GM19468 (cell line): ENCODE measurements at regions not wholly inside any gene's neighbourhood (a gene's known extent, or its start where the extent isn't known, plus 50 kb on each side); places are given as distances from the start of the nearest gene placed in this dataset.

Experiments
- ATAC-seq: cut with Tn5 transposase; IDR thresholded peaks from one replicate; pipeline ENCODE4 v1.9.1; 2021; ENCODE audit warnings: mild to moderate bottlenecking, moderate library complexity, moderate number of reproducible peaks; ENCODE audit not compliant: unreplicated experiment; ENCODE audit errors: extremely low read depth

GRCh38 chr2:196307775-196308305, 136.5 kb upstream of the STK17B start:
- no peak for ATAC-seq

DNA sequence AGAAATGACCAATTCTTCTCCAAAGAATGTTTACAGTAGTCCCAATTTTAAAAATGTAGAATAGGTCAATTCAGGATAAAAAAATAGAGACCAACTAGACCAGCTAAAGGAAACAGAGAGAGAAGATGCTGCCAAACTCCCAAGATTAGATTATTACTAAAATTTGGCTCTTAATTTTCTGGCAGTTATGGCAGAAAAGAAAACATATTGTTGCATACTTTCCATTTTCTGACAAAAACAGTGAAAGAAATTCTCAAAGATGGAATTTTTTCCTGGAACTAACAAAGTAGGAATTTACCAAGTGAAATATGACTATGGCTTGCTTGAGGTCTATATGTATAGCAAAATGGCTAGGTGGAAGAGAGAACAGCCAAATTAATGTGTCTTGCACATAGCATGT, 138.3 kb upstream of the STK17B start:
- ATAC-seq = no peak

DNA sequence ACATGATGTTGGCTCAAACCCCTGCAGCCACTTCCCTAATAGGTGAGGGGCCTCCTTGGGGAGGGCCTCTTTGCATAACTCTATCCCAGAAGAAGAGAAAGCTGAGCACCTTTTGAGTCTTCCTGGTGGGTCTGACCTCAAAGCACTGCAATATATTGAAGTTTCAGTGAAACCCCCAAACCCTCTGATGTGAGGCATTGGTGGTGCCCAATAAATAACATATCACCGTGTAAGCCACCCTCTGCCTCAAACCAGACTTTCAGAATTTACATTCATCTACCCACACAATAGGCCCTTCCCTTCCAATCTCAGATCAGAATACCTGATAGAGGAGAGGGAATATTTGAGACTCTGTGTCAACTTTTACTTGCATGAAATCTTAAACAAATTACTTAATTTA, 142.8 kb upstream of the STK17B start:
- ATAC-seq = no peak

DNA sequence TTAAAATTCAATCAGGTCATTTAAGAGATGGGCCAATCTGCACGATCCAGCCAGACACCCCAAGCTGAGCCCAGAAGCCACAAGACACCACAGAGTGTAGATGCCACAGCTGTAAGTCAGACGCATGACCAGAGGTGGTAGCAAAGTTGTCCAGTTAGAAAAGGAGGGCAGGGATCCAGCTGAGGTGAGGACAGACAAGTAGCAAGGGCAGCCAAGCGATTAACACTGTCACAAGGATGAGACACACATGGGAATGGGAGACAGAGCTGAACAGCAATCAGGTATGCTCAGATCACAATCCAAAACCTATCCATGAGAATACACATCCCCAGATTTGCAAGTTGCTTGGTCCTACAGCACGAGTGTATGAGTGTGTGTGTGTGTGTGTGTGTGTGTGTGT, 143.4 kb upstream of the STK17B start:
- no peak for ATAC-seq

DNA sequence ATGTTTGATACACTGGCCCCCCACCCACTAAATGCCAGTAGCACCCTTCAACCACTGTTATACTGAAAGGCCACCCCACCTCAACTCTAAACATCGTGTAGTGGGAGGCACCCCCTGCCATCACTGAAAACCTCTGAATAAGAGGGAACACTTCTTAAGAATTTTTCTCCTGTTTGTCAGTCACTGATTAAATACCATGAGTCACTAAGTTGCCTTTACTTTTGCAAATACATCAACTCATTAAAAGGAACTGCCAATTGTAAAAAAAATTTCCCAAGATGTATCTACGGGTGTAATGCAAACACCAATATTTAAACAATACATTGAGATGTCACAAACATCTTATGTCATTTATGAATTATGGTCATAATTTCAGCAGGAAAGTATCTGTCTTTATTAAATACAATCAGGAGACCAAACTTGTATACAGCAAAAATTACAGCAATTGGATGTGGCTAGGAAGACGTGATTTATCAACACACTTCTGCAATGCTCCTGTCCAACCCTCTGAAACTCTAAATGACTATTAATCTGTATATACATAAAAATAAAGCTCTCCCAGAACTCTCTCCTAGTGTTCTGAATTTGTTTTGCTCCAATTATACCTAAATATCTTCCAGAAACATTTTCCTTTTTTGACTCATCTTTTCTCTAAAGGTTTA, 144.1 kb upstream of the STK17B start:
- no peak for ATAC-seq

- no peak for ATAC-seq
Observed at GRCh38 chr2:196316050-196316430, 144.7 kb upstream of the STK17B start.

GRCh38 chr2:196318517-196319377, 147.4 kb upstream of the STK17B start:
- no peak for ATAC-seq

- no peak for ATAC-seq
Observed at GRCh38 chr2:196322973-196323810, 151.8 kb upstream of the STK17B start.

DNA sequence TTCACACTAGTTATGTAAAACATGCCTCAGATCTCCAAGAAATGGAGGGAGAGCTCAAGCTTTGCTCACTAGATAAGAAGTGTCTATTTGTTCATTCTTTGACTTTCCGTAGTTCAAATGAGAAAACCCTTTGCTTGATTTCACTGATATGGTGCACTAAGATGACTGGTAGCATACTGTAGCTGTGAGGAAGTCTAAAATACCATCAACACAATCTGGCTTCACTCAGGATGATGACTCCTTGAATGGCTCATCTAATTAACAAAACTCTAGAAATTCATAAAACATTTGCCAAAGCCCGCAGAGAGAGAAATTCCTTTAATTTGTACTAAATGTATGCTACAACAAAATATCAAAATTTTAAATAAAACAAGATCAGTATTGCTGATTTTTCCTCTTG, 152.8 kb upstream of the STK17B start:
- ATAC-seq = no peak

- ATAC-seq = no peak
Observed at GRCh38 chr2:196328088-196328680, 156.8 kb upstream of the STK17B start.

- ATAC-seq = no peak
Observed at GRCh38 chr2:196329959-196330358, 158.6 kb upstream of the STK17B start.

DNA sequence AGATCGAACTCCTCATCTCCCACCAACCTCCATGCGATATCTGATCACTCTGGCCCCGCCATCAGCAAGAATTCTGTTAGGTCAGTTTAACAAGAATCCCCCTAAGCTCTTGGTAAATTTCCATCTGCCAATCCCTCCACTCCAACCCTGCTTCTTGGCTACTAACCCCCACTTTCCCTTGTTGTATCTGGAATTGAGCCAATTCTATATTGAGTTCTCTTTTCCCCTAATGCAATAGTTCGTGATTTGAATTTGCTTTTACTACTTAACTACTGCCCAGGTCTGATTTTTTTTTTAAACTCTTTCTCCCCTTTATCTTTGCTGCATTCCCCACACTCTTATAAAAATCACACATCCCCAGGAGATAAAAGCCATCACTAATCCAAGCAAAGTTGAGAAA, 159.3 kb upstream of the STK17B start:
- ATAC-seq = no peak

- no peak for ATAC-seq
Observed at GRCh38 chr2:196331143-196331542, 159.8 kb upstream of the STK17B start.

- ATAC-seq = no peak
Observed at GRCh38 chr2:196331851-196332250, 160.5 kb upstream of the STK17B start.

DNA sequence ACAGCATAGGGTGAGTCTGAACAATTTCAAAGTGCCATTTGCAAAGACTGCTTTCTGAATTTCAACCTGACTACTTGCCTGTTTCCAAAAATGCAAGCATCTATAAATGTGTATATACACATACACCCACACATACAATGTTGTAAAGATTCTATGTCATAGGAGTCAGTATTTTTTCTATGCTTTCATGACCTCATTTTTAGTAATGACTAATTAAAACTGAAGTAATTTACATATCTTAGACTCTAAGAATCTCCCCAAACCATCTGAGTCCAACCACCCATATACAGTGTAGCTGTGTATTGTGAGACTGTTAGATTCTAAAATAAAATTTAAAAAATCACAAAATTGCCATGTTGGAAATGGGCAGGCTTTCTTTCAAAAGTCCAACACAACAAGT, 162.0 kb upstream of the STK17B start:
- no peak for ATAC-seq

DNA sequence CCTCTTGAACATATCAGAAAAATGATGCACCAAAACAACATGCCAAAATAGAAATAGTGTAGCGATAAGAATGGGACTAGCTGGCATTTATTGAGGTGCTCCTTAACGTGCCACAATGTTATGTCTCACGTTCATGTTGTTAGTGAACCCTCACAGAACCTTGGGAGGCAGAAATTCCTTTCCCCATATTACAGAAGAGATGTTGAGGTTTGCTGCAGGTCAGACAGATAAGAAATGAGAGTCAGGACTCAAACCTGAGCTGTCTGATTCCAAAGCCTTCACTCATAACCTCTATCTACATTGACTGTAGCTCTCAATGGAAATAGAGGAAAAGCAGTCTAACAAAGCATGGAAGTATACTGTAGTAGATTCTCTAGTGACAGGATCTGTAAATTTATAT, 163.3 kb upstream of the STK17B start:
- no peak for ATAC-seq

DNA sequence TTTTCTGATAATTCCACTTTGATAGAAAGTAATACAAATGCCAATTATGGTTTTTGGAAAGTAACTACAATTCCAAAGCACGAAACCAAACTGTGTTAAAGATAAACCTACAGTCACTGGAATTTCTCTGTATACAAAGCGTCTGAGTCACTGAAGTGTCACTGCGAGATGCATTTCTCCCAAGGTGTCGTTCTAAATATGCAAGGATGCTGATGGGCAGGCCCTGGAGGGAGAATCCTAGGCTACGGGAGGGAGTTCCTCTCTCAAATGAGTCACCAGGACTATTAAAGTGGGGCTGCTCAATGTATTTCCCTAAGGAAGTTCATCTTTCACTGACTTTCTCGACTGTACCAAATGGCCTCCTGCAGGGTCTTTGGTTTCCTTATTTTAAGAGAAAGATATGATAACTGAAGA, 163.8 kb upstream of the STK17B start:
- no peak for ATAC-seq

DNA sequence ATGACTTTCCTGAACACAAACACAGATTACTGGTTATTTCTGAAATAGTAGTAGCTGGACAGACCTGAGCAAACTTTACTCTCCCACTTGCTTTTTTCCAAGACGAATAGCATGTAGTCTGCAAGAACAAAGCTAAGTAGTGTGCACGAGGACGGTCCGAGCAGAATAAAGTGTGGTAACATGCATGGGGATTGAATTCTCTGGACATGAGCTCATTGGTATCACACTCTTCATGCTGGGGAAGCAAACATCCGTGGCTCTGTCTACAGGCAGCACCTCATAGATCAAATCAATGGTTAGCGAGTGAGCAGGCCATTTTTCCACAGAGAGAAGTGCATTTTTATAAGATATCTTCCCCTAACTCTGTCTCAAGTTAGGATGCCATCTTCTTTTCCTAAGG, 164.8 kb upstream of the STK17B start:
- ATAC-seq = no peak

DNA sequence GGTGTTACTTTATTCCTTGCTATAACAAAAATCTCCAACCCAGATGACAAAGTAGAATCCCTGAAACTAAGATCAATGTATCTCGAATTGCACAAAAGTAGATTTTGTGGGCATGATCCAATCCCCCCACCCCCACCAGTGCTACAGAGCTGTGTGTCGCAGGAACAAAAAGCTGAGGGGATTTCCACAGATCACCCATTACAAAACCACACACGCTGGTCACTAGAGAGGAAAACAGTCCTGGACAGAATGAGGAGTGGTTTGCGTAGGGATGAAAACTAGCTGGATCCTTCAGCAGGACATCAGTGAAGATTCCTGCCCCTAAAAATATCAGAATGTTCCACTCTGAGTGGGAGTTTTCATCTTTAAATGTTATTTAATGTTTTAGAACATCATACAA, 165.3 kb upstream of the STK17B start:
- no peak for ATAC-seq

DNA sequence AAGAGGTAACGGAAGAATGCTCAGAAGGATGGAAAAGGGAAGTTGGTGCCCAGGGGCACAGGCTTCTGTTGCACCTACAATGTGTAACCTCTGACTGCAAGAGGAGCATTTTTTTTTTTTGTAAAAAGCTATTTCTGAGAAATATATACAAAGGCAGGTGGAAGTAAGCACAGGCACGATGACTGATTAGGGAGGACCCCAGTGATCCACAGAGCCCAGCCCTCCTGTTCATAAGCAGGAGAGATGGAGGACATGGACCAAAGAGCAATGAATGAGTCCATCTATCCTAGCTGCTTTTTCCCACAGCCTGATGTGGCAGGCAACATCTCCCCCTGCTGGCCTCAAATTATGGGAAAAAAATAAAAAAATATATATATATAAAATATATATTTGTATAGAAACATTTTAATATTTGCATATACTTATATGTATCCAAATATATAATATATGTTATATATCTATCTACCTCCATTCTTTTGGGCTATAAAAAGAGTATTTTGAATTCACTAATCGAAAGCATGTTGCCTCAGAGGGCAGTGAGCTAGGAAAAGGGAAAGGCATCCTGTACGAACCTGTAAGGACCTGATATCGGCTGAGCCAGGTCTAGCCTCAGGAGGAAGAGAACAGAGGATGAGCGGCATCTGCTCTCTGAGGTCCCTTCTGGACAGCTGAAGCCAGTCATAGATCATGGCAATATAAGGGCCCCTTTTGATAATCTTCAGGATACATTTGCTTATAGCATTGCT, 166.0 kb upstream of the STK17B start:
- no peak for ATAC-seq
